ENCODE measurements at regions not wholly inside any gene's neighbourhood (a gene's known extent, or its start where the extent isn't known, plus 50 kb on each side); places are given as distances from the start of the nearest gene placed in this dataset.

DNA sequence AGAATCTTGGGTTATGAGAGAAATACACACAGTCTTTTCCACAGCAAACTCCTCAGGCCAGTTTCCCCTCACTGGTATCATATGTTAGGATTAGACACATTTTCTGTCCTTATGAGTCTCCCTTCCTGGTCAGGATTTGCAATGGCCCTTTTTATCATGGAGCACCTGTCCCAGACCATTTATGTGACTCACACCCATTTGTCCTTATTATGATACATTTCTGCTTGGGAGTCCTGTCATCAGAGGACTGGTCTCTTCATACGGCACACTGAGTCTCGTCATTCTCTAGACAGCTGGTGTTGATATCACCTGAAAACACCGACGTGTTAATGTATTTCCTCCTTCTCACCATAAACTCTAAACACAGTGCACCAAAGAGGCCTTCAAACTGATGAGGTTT is 105.0 kb upstream of the SYT6 start:
- no peak overlapping the region for H3K4me3 ChIP-seq
- POLR2A ChIA-PET (ENCODE audit: unreplicated experiment) = no interaction called here
- no peaks in the 10 kb centered on the region for H3K79me2 ChIP-seq (ENCODE audit: low read depth)
- H3K36me3 ChIP-seq (ENCODE audit: low read depth) = no peaks in the 10 kb centered on the region
- TF ChIP-seq, protein P1, sequence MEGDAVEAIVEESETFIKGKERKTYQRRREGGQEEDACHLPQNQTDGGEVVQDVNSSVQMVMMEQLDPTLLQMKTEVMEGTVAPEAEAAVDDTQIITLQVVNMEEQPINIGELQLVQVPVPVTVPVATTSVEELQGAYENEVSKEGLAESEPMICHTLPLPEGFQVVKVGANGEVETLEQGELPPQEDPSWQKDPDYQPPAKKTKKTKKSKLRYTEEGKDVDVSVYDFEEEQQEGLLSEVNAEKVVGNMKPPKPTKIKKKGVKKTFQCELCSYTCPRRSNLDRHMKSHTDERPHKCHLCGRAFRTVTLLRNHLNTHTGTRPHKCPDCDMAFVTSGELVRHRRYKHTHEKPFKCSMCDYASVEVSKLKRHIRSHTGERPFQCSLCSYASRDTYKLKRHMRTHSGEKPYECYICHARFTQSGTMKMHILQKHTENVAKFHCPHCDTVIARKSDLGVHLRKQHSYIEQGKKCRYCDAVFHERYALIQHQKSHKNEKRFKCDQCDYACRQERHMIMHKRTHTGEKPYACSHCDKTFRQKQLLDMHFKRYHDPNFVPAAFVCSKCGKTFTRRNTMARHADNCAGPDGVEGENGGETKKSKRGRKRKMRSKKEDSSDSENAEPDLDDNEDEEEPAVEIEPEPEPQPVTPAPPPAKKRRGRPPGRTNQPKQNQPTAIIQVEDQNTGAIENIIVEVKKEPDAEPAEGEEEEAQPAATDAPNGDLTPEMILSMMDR (conservative IDR thresholded peaks at IDR 0.05) = no peak
- TF ChIP-seq EZH2 (IDR thresholded peaks at IDR 0.05; ENCODE audit: low read depth) = no peak
- H3K9me3 ChIP-seq (ENCODE audit: insufficient read depth, low read depth) = no peaks in the 10 kb centered on the region
- H3K27ac ChIP-seq = no peak overlapping the region
- CTCF ChIA-PET = no interaction called here
- DNase-seq = no peak
- H4K20me1 ChIP-seq (ENCODE audit: insufficient read depth) = no peaks in the 10 kb centered on the region
- H3K9me2 ChIP-seq (ENCODE audit: insufficient read depth) = no peaks in the 10 kb centered on the region
- BruUV-seq (replicated peaks) = no TSS peak
- H2AFZ ChIP-seq = no peak overlapping the region
- H3K27me3 ChIP-seq (ENCODE audit: insufficient read depth, low read depth) = no peaks in the 10 kb centered on the region
- no peaks in the 10 kb centered on the region for H3F3A ChIP-seq (ENCODE audit: insufficient read depth, low read depth)
- intact Hi-C loops (cut with micrococcal nuclease; ENCODE audit: unreplicated experiment) = no loop called here
- no peaks in the 10 kb centered on the region for H3K4me1 ChIP-seq (replicated peaks; ENCODE audit: insufficient read depth)
- no peak overlapping the region for H3K4me2 ChIP-seq

DNA sequence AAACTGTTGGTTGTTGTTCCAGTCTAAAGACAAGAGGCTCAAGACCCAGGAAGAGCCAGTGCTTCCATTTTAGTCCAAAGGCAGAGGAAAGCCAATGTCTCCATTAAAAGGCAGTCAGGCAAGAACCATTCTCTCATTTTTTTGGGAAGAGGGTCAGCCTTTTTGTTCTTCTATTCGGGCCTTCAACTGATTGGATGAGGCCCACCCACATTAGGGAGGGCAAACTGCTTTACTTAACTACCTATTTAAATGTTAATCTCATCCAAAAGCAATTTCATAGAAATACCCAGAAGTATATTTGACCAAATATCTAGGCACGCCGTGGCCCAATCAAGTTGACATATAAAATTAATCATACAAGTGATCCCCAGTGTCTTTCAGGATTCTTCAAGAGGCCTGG is 104.4 kb upstream of the SYT6 start:
- no peak for DNase-seq
- ChIA-PET POLR2A (ENCODE audit: unreplicated experiment) (no interaction called here), CTCF (no interaction called here)
- H3K4me1 ChIP-seq (replicated peaks; ENCODE audit: insufficient read depth) = no peaks in the 10 kb centered on the region
- H4K20me1 ChIP-seq (ENCODE audit: insufficient read depth) = no peaks in the 10 kb centered on the region
- no peak overlapping the region for H3K4me3 ChIP-seq
- no peak overlapping the region for H2AFZ ChIP-seq
- intact Hi-C loops (cut with micrococcal nuclease; ENCODE audit: unreplicated experiment) = no loop called here
- no peaks in the 10 kb centered on the region for H3K9me3 ChIP-seq (ENCODE audit: insufficient read depth, low read depth)
- H3K79me2 ChIP-seq (ENCODE audit: low read depth) = no peaks in the 10 kb centered on the region
- H3F3A ChIP-seq (ENCODE audit: insufficient read depth, low read depth) = no peaks in the 10 kb centered on the region
- H3K4me2 ChIP-seq = no peak overlapping the region
- no peaks in the 10 kb centered on the region for H3K9me2 ChIP-seq (ENCODE audit: insufficient read depth)
- no peak overlapping the region for H3K27ac ChIP-seq
- H3K36me3 ChIP-seq (ENCODE audit: low read depth) = no peaks in the 10 kb centered on the region
- BruUV-seq (replicated peaks) = no TSS peak
- TF ChIP-seq, protein P1 (conservative IDR thresholded peaks at IDR 0.05) = no peak
- no peak for TF ChIP-seq EZH2 (IDR thresholded peaks at IDR 0.05; ENCODE audit: low read depth)
- H3K27me3 ChIP-seq (ENCODE audit: insufficient read depth, low read depth) = no peaks in the 10 kb centered on the region

DNA sequence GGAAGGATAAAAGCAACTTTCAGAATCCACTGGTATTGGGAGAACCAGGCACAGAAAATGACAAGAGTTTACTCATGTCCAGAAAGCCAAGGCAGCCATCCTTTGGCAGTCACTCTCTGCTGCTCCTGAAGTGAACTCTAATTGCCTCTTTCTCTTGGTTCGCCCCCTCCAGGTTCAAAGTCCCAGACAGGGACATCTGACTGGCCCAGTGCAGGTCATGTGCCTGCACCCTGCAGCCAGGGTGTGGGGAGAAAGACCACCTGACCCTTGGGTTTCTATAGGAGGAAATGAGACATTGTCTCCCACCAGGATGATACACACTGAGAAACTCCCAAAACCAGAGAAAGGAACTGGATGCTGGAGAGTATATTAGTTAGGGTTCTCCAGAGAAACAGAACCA is 103.9 kb upstream of the SYT6 start:
- ChIA-PET CTCF (no interaction called here), POLR2A (ENCODE audit: unreplicated experiment) (no interaction called here)
- BruUV-seq (replicated peaks) = no TSS peak
- no peak for DNase-seq
- Histone ChIP-seq H2AFZ (no peak overlapping the region), H3K4me3 (no peak overlapping the region), H3K27me3 (ENCODE audit: insufficient read depth, low read depth) (no peaks in the 10 kb centered on the region), H3K27ac (no peak overlapping the region), H3K9me3 (ENCODE audit: insufficient read depth, low read depth) (no peaks in the 10 kb centered on the region), H3K36me3 (ENCODE audit: low read depth) (no peaks in the 10 kb centered on the region), H3K79me2 (ENCODE audit: low read depth) (no peaks in the 10 kb centered on the region), H3K4me2 (no peak overlapping the region), H3K9me2 (ENCODE audit: insufficient read depth) (no peaks in the 10 kb centered on the region), H4K20me1 (ENCODE audit: insufficient read depth) (no peaks in the 10 kb centered on the region), H3F3A (ENCODE audit: insufficient read depth, low read depth) (no peaks in the 10 kb centered on the region), H3K4me1 (replicated peaks; ENCODE audit: insufficient read depth) (no peaks in the 10 kb centered on the region)
- intact Hi-C loops (cut with micrococcal nuclease; ENCODE audit: unreplicated experiment) = no loop called here
- TF ChIP-seq EZH2 (IDR thresholded peaks at IDR 0.05; ENCODE audit: low read depth) = no peak
- TF ChIP-seq, protein P1 (conservative IDR thresholded peaks at IDR 0.05) = no peak

Measured in PC-9 (cell line).